GM10248 (cell line): ENCODE measurements at regions not wholly inside any gene's neighbourhood (a gene's known extent, or its start where the extent isn't known, plus 50 kb on each side); places are given as distances from the start of the nearest gene placed in this dataset.
A peak's percentile ranks its signal among the peaks of the same experiment; 100 is the strongest.

Experiments
- CTCF ChIA-PET: fragments of 300-600 bp; sonication (Branson Sonifier 250); formaldehyde crosslinking; extraction: SDS; loops from one replicate; lab custom pipeline; 2021; ENCODE audit warnings: antibody characterized with exemption; lab: Yijun Ruan, JAX
- POLR2A ChIA-PET: fragments of 350-650 bp; sonication (Branson Sonifier 250); formaldehyde crosslinking; extraction: SDS; loops from one replicate; lab custom pipeline; 2020; ENCODE audit warnings: antibody characterized with exemption; lab: Yijun Ruan, JAX
- DNase-seq: peaks from one replicate; pipeline ENCODE4 v3.0.0; 2012; ENCODE audit errors: extremely low spot score
- TF ChIP-seq, protein P1 (sequence below): IDR thresholded peaks from 2 replicates; pipeline ENCODE4 v1.5.1; 2012; ENCODE audit warnings: mild to moderate bottlenecking, low read depth; ENCODE audit errors: extremely low read depth, missing control alignments, control extremely low read depth

GRCh38 chr4:71141125-71141524, 147.7 kb downstream of the DCK start:
- DNase-seq = peak; percentile 14
- CTCF ChIA-PET = interaction anchor here (1.3 to 2.2 kb wide), 2 partner anchors 9 to 10 kb away, joined by 5 to 6 read pairs; no protein-coding TSS in a partner anchor
- TF ChIP-seq, protein P1, sequence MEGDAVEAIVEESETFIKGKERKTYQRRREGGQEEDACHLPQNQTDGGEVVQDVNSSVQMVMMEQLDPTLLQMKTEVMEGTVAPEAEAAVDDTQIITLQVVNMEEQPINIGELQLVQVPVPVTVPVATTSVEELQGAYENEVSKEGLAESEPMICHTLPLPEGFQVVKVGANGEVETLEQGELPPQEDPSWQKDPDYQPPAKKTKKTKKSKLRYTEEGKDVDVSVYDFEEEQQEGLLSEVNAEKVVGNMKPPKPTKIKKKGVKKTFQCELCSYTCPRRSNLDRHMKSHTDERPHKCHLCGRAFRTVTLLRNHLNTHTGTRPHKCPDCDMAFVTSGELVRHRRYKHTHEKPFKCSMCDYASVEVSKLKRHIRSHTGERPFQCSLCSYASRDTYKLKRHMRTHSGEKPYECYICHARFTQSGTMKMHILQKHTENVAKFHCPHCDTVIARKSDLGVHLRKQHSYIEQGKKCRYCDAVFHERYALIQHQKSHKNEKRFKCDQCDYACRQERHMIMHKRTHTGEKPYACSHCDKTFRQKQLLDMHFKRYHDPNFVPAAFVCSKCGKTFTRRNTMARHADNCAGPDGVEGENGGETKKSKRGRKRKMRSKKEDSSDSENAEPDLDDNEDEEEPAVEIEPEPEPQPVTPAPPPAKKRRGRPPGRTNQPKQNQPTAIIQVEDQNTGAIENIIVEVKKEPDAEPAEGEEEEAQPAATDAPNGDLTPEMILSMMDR = no peak
- POLR2A ChIA-PET = no interaction called here

DNA sequence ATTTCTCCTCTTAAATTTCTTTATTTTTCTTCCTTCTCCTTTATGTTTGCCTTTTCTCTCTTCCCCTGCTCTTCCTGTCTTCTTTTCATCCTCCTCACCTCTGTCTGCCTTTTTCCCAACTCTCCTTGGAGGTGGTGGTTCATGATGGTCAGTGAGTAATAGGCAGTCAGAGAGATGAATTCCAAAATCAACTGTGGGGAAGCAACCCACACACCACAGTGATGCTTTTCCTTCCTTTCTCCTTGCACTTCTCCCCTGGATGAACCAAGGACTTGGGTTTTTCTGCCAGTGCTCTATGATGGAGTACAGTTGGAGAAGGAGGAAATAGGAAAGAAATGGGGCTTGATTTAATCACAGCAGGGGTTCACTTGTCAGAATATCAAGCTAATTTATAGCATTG, 153.8 kb downstream of the DCK start:
- TF ChIP-seq, protein P1 = no peak
- POLR2A ChIA-PET = no interaction called here
- DNase-seq = no peak
- CTCF ChIA-PET = interaction anchor here (1.3 kb wide), 1 partner anchor 13 kb away, joined by 5 read pairs; no protein-coding TSS in a partner anchor

GRCh38 chr4:71148545-71148944, 155.1 kb downstream of the DCK start:
- TF ChIP-seq, protein P1 = no peak
- CTCF ChIA-PET = interaction anchor here (1.3 to 1.4 kb wide), 2 partner anchors 14 to 18 kb away, joined by 3 to 5 read pairs; no protein-coding TSS in a partner anchor
- DNase-seq = no peak
- POLR2A ChIA-PET = no interaction called here

- POLR2A ChIA-PET = no interaction called here
- no peak for DNase-seq
- TF ChIP-seq, protein P1 = no peak
- CTCF ChIA-PET = interaction anchor here (1.0 to 1.9 kb wide), 2 partner anchors 10 to 20 kb away, joined by 3 to 5 read pairs; no protein-coding TSS in a partner anchor
Measured at GRCh38 chr4:71151054-71151453, 157.6 kb downstream of the DCK start.

- TF ChIP-seq, protein P1 = no peak
- no peak for DNase-seq
- CTCF ChIA-PET = no interaction called here
- POLR2A ChIA-PET = no interaction called here
Measured at GRCh38 chr4:71156616-71157015, 163.2 kb downstream of the DCK start.

- TF ChIP-seq, protein P1 = no peak
- no peak for DNase-seq
- POLR2A ChIA-PET = no interaction called here
- CTCF ChIA-PET = no interaction called here
Measured at GRCh38 chr4:71162386-71162785, 168.9 kb downstream of the DCK start.
